Astrocyte (in vitro differentiated cells and primary cell): ENCODE measurements at regions not wholly inside any gene's neighbourhood (a gene's known extent, or its start where the extent isn't known, plus 50 kb on each side); places are given as distances from the start of the nearest gene placed in this dataset.

ENCODE experiments used
- DNase-seq: peaks from one replicate; pipeline ENCODE4 v3.0.0-alpha.2; 2010; ENCODE audit warnings: low read depth
- FAIRE-seq: peaks from 2 replicates; lab custom pipeline; 2011; peaks lifted over from hg19 to GRCh38; lab: Jason Lieb, UNC
- H2AFZ ChIP-seq: 2 replicates; pipeline ENCODE4 v1.6.0; 2012; ENCODE audit warnings: low read depth, low read length, inconsistent platforms
- H3K27ac ChIP-seq: 2 replicates; pipeline ENCODE4 v1.5.1; 2011; ENCODE audit warnings: low read depth, low read length, inconsistent platforms
- H3K27me3 ChIP-seq: 2 replicates; pipeline ENCODE4 v1.6.0; 2011; ENCODE audit warnings: low read length, inconsistent platforms; ENCODE audit not compliant: insufficient read depth
- H3K36me3 ChIP-seq: 2 replicates; pipeline ENCODE4 v1.5.1; 2011; ENCODE audit warnings: low read length, inconsistent platforms; ENCODE audit not compliant: insufficient read depth
- H3K4me1 ChIP-seq: 2 replicates; pipeline ENCODE4 v1.5.1; 2011; ENCODE audit warnings: low read length, inconsistent platforms; ENCODE audit not compliant: insufficient read depth
- H3K4me2 ChIP-seq: 2 replicates; pipeline ENCODE4 v1.6.0; 2012; ENCODE audit warnings: low read length, inconsistent platforms
- H3K4me3 ChIP-seq: 2 replicates; pipeline ENCODE4 v1.5.1; 2011; ENCODE audit warnings: low read depth, mild to moderate bottlenecking, low read length, inconsistent platforms; ENCODE audit not compliant: insufficient read depth
- H3K79me2 ChIP-seq: 2 replicates; pipeline ENCODE4 v1.6.0; 2012; ENCODE audit warnings: mild to moderate bottlenecking, low read length, inconsistent platforms; ENCODE audit not compliant: insufficient read depth
- H3K9ac ChIP-seq: 2 replicates; pipeline ENCODE4 v1.6.0; 2012; ENCODE audit warnings: mild to moderate bottlenecking, low read length, inconsistent platforms
- H3K9me3 ChIP-seq: 2 replicates; pipeline ENCODE4 v1.5.1; 2012; ENCODE audit warnings: low read depth, mild to moderate bottlenecking, low read length, inconsistent platforms; ENCODE audit not compliant: insufficient read depth
- H4K20me1 ChIP-seq: 2 replicates; pipeline ENCODE4 v1.6.0; 2012; ENCODE audit warnings: low read length, inconsistent platforms; ENCODE audit not compliant: insufficient read depth
- H3K27ac Mint-ChIP-seq: one replicate; pipeline ENCODE4 v1.8.0; 2021; ENCODE audit warnings: mild to moderate bottlenecking, mixed read lengths; ENCODE audit not compliant: unreplicated experiment
- H3K27me3 Mint-ChIP-seq: one replicate; pipeline ENCODE4 v1.8.0; 2021; ENCODE audit warnings: low read depth, mixed read lengths; ENCODE audit not compliant: unreplicated experiment
- H3K36me3 Mint-ChIP-seq: one replicate; pipeline ENCODE4 v1.8.0; 2021; ENCODE audit warnings: low read depth, mixed read lengths; ENCODE audit not compliant: unreplicated experiment
- H3K4me1 Mint-ChIP-seq: one replicate; pipeline ENCODE4 v1.8.0; 2021; ENCODE audit warnings: low read depth, mixed read lengths; ENCODE audit not compliant: unreplicated experiment
- H3K4me3 Mint-ChIP-seq: one replicate; pipeline ENCODE4 v1.8.0; 2021; ENCODE audit warnings: mild to moderate bottlenecking, moderate library complexity, mixed read lengths; ENCODE audit not compliant: unreplicated experiment
- H3K9me3 Mint-ChIP-seq: one replicate; pipeline ENCODE4 v1.8.0; 2021; ENCODE audit warnings: mild to moderate bottlenecking, mixed read lengths; ENCODE audit not compliant: unreplicated experiment
- EZH2 ChIP-seq: IDR thresholded peaks from 2 replicates; pipeline ENCODE4 v1.6.1; 2012; ENCODE audit warnings: mild to moderate bottlenecking, low read length, inconsistent platforms; ENCODE audit not compliant: insufficient read depth
- TF ChIP-seq, protein P1 (sequence below): IDR thresholded peaks from 2 replicates; pipeline ENCODE4 v1.5.1; 2011; ENCODE audit warnings: low read depth, mild to moderate bottlenecking, inconsistent platforms, low read length, moderate library complexity; ENCODE audit not compliant: insufficient read depth

DNA sequence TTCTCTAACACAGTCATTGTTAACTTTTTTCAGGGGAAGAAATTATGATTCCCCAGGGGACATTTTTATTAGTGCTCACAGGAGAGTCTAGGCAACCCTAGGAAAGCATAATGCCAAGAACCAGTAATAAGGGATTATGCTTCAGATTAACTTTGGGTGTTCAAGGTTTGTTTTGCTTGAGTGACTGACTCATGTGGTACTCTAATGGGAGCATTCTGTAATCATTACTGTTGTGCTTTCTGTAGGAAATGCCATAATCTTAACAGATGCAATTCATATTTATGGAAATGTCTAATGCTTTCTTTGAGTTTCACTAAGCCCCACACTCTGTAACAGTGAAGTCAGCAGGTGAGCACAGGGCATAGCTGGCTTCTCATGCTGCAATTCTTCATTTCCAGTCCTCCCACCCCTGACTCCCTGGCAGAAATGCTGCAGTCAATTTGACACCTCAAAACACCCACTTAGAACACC is 263.4 kb upstream of the MAN1A1 start:
- H3K79me2 ChIP-seq: no peaks in the 10 kb centered on the region
- Mint-ChIP-seq H3K4me3 (no peak overlapping the region), H3K36me3 (no peaks in the 10 kb centered on the region), H3K27me3 (no peaks in the 10 kb centered on the region), H3K4me1 (peaks cover 37% of the 10 kb centered on the region), H3K27ac (peak overlapping the region; percentile 58), H3K9me3 (no peaks in the 10 kb centered on the region)
- H3K9me3 ChIP-seq: no peaks in the 10 kb centered on the region
- no peak overlapping the region for H3K4me3 ChIP-seq
- H3K27me3 ChIP-seq: no peaks in the 10 kb centered on the region
- DNase-seq: no peak
- H2AFZ ChIP-seq: no peak overlapping the region
- no peaks in the 10 kb centered on the region for H4K20me1 ChIP-seq
- H3K4me2 ChIP-seq: no peak overlapping the region
- FAIRE-seq: peak; percentile 62
- TF ChIP-seq EZH2: no peak
- TF ChIP-seq, protein P1, sequence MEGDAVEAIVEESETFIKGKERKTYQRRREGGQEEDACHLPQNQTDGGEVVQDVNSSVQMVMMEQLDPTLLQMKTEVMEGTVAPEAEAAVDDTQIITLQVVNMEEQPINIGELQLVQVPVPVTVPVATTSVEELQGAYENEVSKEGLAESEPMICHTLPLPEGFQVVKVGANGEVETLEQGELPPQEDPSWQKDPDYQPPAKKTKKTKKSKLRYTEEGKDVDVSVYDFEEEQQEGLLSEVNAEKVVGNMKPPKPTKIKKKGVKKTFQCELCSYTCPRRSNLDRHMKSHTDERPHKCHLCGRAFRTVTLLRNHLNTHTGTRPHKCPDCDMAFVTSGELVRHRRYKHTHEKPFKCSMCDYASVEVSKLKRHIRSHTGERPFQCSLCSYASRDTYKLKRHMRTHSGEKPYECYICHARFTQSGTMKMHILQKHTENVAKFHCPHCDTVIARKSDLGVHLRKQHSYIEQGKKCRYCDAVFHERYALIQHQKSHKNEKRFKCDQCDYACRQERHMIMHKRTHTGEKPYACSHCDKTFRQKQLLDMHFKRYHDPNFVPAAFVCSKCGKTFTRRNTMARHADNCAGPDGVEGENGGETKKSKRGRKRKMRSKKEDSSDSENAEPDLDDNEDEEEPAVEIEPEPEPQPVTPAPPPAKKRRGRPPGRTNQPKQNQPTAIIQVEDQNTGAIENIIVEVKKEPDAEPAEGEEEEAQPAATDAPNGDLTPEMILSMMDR: no peak
- no peaks in the 10 kb centered on the region for H3K4me1 ChIP-seq
- no peaks in the 10 kb centered on the region for H3K36me3 ChIP-seq
- H3K9ac ChIP-seq: no peak overlapping the region
- H3K27ac ChIP-seq: no peak overlapping the region

DNA sequence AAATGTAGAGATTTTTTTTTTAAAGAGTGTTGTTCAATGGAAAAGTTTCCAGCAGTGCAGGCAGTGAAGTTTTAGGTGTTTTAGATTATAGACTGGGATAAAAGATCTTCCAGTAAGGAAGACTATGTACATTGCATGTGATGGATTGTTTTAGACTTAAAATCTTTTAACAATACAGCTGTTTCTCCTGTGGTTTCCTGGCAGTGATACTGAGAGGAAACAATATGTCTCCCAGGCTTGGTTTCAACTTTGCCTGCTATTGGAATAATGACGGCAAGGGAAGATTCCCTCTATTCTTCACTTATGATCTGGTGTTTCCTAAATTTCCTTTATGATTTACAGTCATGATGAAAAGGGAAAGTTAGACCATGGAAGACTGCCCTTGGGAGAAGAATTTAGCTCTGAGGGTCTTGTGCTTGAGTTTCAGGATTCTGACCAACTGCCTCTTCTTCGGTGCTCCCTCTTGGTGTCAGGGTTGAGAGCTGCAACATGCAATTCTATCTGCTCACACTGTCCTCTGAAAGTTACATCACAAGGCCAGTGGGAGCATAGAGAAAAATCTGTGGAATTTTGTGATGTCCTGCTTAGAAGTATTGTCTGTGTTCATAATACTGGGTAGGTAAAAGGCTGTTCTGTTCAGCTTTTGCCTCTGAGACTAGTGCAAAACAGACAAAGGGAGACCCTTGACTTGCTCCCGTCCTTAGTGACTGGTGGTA is 262.8 kb upstream of the MAN1A1 start:
- Histone ChIP-seq H3K9me3 (no peaks in the 10 kb centered on the region), H3K27me3 (no peaks in the 10 kb centered on the region), H3K9ac (no peak overlapping the region), H3K4me2 (no peak overlapping the region), H3K36me3 (no peaks in the 10 kb centered on the region), H3K79me2 (no peaks in the 10 kb centered on the region), H3K27ac (no peak overlapping the region), H4K20me1 (no peaks in the 10 kb centered on the region), H3K4me1 (no peaks in the 10 kb centered on the region), H3K4me3 (no peak overlapping the region), H2AFZ (no peak overlapping the region)
- Mint-ChIP-seq H3K27ac (peak overlapping the region; percentile 58), H3K36me3 (no peaks in the 10 kb centered on the region), H3K27me3 (no peaks in the 10 kb centered on the region), H3K4me1 (peaks cover 37% of the 10 kb centered on the region), H3K9me3 (no peaks in the 10 kb centered on the region), H3K4me3 (no peak overlapping the region)
- TF ChIP-seq EZH2: no peak
- TF ChIP-seq, protein P1: no peak
- FAIRE-seq: no peak
- DNase-seq: no peak

DNA sequence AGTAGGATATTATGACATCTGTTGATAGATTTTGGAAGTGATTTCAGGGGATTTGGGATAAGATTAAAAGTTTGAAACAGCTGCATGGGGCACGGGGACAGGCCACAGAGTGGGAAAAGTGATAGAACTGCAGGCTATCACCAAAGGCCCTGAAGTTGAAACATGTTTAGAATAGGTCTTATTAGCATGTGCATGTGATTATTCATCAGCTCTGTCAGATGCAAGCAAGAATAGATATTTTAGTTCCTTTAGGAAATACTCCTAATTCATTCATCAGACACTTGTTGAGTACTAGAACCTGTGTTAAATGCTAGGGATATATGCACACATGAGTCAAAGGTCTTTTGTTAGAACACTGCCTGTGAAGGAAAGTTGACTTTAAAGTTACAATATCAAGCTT is 261.2 kb upstream of the MAN1A1 start:
- H3K27me3 Mint-ChIP-seq: no peaks in the 10 kb centered on the region
- H4K20me1 ChIP-seq: no peaks in the 10 kb centered on the region
- H3K4me3 ChIP-seq: no peak overlapping the region
- no peaks in the 10 kb centered on the region for H3K36me3 Mint-ChIP-seq
- no peak overlapping the region for H3K4me3 Mint-ChIP-seq
- H3K9me3 Mint-ChIP-seq: no peaks in the 10 kb centered on the region
- no peaks in the 10 kb centered on the region for H3K79me2 ChIP-seq
- H3K36me3 ChIP-seq: no peaks in the 10 kb centered on the region
- no peak overlapping the region for H3K27ac Mint-ChIP-seq
- H3K9ac ChIP-seq: no peak overlapping the region
- no peak overlapping the region for H2AFZ ChIP-seq
- TF ChIP-seq EZH2: no peak
- TF ChIP-seq, protein P1: no peak
- FAIRE-seq (no peak), DNase-seq (no peak)
- no peaks in the 10 kb centered on the region for H3K27me3 ChIP-seq
- no peak overlapping the region for H3K27ac ChIP-seq
- no peaks in the 10 kb centered on the region for H3K9me3 ChIP-seq
- H3K4me2 ChIP-seq: no peak overlapping the region
- no peaks in the 10 kb centered on the region for H3K4me1 ChIP-seq
- peaks cover 37% of the 10 kb centered on the region for H3K4me1 Mint-ChIP-seq
